ENCODE measurements at regions not wholly inside any gene's neighbourhood (a gene's known extent, or its start where the extent isn't known, plus 50 kb on each side); places are given as distances from the start of the nearest gene placed in this dataset.

- no peak for DNase-seq (ENCODE audit: low spot score)
Observed at GRCh38 chr7:47221826-47222225, 360.1 kb downstream of the TNS3 start.

GRCh38 chr7:47218378-47219176 is 363.3 kb downstream of the TNS3 start:
- no peak for DNase-seq (ENCODE audit: low spot score)

- DNase-seq (ENCODE audit: low spot score) = no peak
Observed at GRCh38 chr7:47217570-47218360, 364.1 kb downstream of the TNS3 start.

- no peak for DNase-seq (ENCODE audit: low spot score)
Observed at GRCh38 chr7:47217086-47217485, 364.8 kb downstream of the TNS3 start.

GRCh38 chr7:47216439-47216838 is 365.5 kb downstream of the TNS3 start:
- DNase-seq (ENCODE audit: low spot score) = no peak

- no peak for DNase-seq (ENCODE audit: low spot score)
Observed at GRCh38 chr7:47215640-47216039, 366.3 kb downstream of the TNS3 start.

- DNase-seq (ENCODE audit: low spot score) = no peak
Observed at GRCh38 chr7:47215049-47215448, 366.9 kb downstream of the TNS3 start.

- no peak for DNase-seq (ENCODE audit: low spot score)
Observed at GRCh38 chr7:47213276-47213675, 368.6 kb downstream of the TNS3 start.

- DNase-seq (ENCODE audit: low spot score) = no peak
Observed at GRCh38 chr7:47211519-47211973, 370.4 kb downstream of the TNS3 start.

GRCh38 chr7:47210281-47210854 is 371.5 kb downstream of the TNS3 start:
- DNase-seq (ENCODE audit: low spot score) = no peak

- no peak for DNase-seq (ENCODE audit: low spot score)
Observed at GRCh38 chr7:47207956-47208355, 374.0 kb downstream of the TNS3 start.

GRCh38 chr7:47204709-47205108 is 377.2 kb downstream of the TNS3 start:
- no peak for DNase-seq (ENCODE audit: low spot score)

- no peak for DNase-seq (ENCODE audit: low spot score)
Observed at GRCh38 chr7:47202146-47202783, 379.6 kb downstream of the TNS3 start.

- DNase-seq (ENCODE audit: low spot score) = no peak
Observed at GRCh38 chr7:47198159-47198558, 383.8 kb downstream of the TNS3 start.

- DNase-seq (ENCODE audit: low spot score) = no peak
Observed at GRCh38 chr7:47197486-47197885, 384.4 kb downstream of the TNS3 start.

- DNase-seq (ENCODE audit: low spot score) = no peak
Observed at GRCh38 chr7:47196737-47197136, 385.2 kb downstream of the TNS3 start.

- DNase-seq (ENCODE audit: low spot score) = no peak
Observed at GRCh38 chr7:47196106-47196645, 385.7 kb downstream of the TNS3 start.

- no peak for DNase-seq (ENCODE audit: low spot score)
Observed at GRCh38 chr7:47195641-47196040, 386.3 kb downstream of the TNS3 start.

GRCh38 chr7:47194516-47195057 is 387.3 kb downstream of the TNS3 start:
- DNase-seq (ENCODE audit: low spot score) = no peak

- DNase-seq (ENCODE audit: low spot score) = no peak
Observed at GRCh38 chr7:47192978-47193377, 388.9 kb downstream of the TNS3 start.

GRCh38 chr7:47191876-47192291 is 390.0 kb downstream of the TNS3 start:
- DNase-seq (ENCODE audit: low spot score) = no peak

- no peak for DNase-seq (ENCODE audit: low spot score)
Observed at GRCh38 chr7:47191316-47191715, 390.6 kb downstream of the TNS3 start.

All from AG08396 (cell line).